DND-41 (cell line): ENCODE measurements at regions not wholly inside any gene's neighbourhood (a gene's known extent, or its start where the extent isn't known, plus 50 kb on each side); places are given as distances from the start of the nearest gene placed in this dataset.

Experiments
- ATAC-seq: fragments of 200-7000 bp; cut with Tn5 transposase; 3 replicates; pipeline ENCODE4 v1.9.1; 2021; ENCODE audit warnings: low read depth; ENCODE audit not compliant: insufficient read depth
- DNase-seq: peaks from one replicate; pipeline ENCODE4 v3.0.0-alpha.2; 2020
- H2AFZ ChIP-seq: 2 replicates; pipeline ENCODE4 v1.6.0; 2012; ENCODE audit warnings: low read depth, low read length
- H3K27ac ChIP-seq: 2 replicates; pipeline ENCODE4 v1.5.1; 2012; ENCODE audit warnings: low read length, inconsistent platforms
- H3K27me3 ChIP-seq: fragments of 200-600 bp; sonication (generic); 2 replicates; pipeline ENCODE4 v1.6.0; 2012; ENCODE audit warnings: low read length, mild to moderate bottlenecking, inconsistent platforms; ENCODE audit not compliant: insufficient read depth, poor library complexity
- H3K36me3 ChIP-seq: 2 replicates; pipeline ENCODE4 v1.5.1; 2012; ENCODE audit warnings: low read length, inconsistent platforms; ENCODE audit not compliant: insufficient read depth
- H3K4me1 ChIP-seq: 2 replicates; pipeline ENCODE4 v1.5.1; 2012; ENCODE audit warnings: mild to moderate bottlenecking, low read length; ENCODE audit not compliant: insufficient read depth
- H3K4me2 ChIP-seq: 2 replicates; pipeline ENCODE4 v1.6.0; 2012; ENCODE audit warnings: mild to moderate bottlenecking, moderate library complexity, low read length, inconsistent platforms; ENCODE audit not compliant: insufficient read depth
- H3K4me3 ChIP-seq, 2 experiments: fragments of 200-600 bp in 1 of 2; shearing (Covaris generic) in 1 of 2; 2 replicates each; pipeline ENCODE4 v1.5.1; 2012 to 2016; ENCODE audit warnings: inconsistent platforms in 2 of 2, low read length in 2 of 2, mild to moderate bottlenecking in 2 of 2, low read depth in 1 of 2, moderate library complexity in 1 of 2
- H3K79me2 ChIP-seq: 2 replicates; pipeline ENCODE4 v1.6.0; 2012; ENCODE audit warnings: low read length, inconsistent platforms; ENCODE audit not compliant: insufficient read depth
- H3K9ac ChIP-seq: 2 replicates; pipeline ENCODE4 v1.6.0; 2012; ENCODE audit warnings: low read depth, mild to moderate bottlenecking, inconsistent platforms, low read length, moderate library complexity
- H3K9me3 ChIP-seq: 2 replicates; pipeline ENCODE4 v1.5.1; 2012; ENCODE audit warnings: low read length, moderate library complexity, mild to moderate bottlenecking, inconsistent platforms; ENCODE audit not compliant: insufficient read depth, severe bottlenecking
- H4K20me1 ChIP-seq: 2 replicates; pipeline ENCODE4 v1.6.0; 2012; ENCODE audit warnings: low read length; ENCODE audit not compliant: insufficient read depth
- CTCF ChIP-seq: IDR thresholded peaks from 2 replicates; pipeline ENCODE4 v1.5.1; 2012; ENCODE audit warnings: borderline replicate concordance, low read length, moderate library complexity, mild to moderate bottlenecking; ENCODE audit not compliant: poor library complexity, severe bottlenecking; ENCODE audit errors: extremely low read depth
- EZH2 ChIP-seq: IDR thresholded peaks from 3 replicates; pipeline ENCODE4 v1.6.1; 2012; ENCODE audit warnings: borderline replicate concordance, low read depth, mild to moderate bottlenecking, moderate library complexity, low read length, inconsistent platforms; ENCODE audit not compliant: severe bottlenecking

- H3K9ac ChIP-seq = peak overlapping the region; percentile 31; the same call in 1 of the 2 replicates
- peak overlapping the region; percentile 80 for H3K27ac ChIP-seq
- ATAC-seq (peak; percentile 62), DNase-seq (peak; percentile 87)
- H3K4me3 ChIP-seq = no peak overlapping the region
- H3K79me2 ChIP-seq = no peaks in the 10 kb centered on the region
- no peaks in the 10 kb centered on the region for H3K9me3 ChIP-seq
- no peaks in the 10 kb centered on the region for H3K27me3 ChIP-seq
- no peak overlapping the region for H2AFZ ChIP-seq
- H3K36me3 ChIP-seq = no peaks in the 10 kb centered on the region
- TF ChIP-seq EZH2 = no peak
- TF ChIP-seq CTCF = no peak
- H4K20me1 ChIP-seq = no peaks in the 10 kb centered on the region
- H3K4me1 ChIP-seq = peaks cover 56% of the 10 kb centered on the region
- peak overlapping the region; percentile 36 for H3K4me2 ChIP-seq
These were observed 247.1 kb downstream of the BCOR start for GRCh38 chrX:39850630-39851152.

- H3K79me2 ChIP-seq = no peaks in the 10 kb centered on the region
- no peak overlapping the region for H2AFZ ChIP-seq
- H4K20me1 ChIP-seq = no peaks in the 10 kb centered on the region
- ATAC-seq (no peak), DNase-seq (no peak)
- H3K4me1 ChIP-seq = peaks cover 68% of the 10 kb centered on the region
- H3K27me3 ChIP-seq = no peaks in the 10 kb centered on the region
- no peak for TF ChIP-seq EZH2
- TF ChIP-seq CTCF = no peak
- H3K4me2 ChIP-seq = no peak overlapping the region
- no peaks in the 10 kb centered on the region for H3K36me3 ChIP-seq
- no peak overlapping the region for H3K9ac ChIP-seq
- peak overlapping the region; percentile 80 for H3K27ac ChIP-seq
- no peak overlapping the region for H3K4me3 ChIP-seq
- no peaks in the 10 kb centered on the region for H3K9me3 ChIP-seq
These were observed 245.9 kb downstream of the BCOR start for GRCh38 chrX:39851745-39852455.

- H2AFZ ChIP-seq = no peak overlapping the region
- H3K4me1 ChIP-seq = peaks cover 70% of the 10 kb centered on the region
- no peaks in the 10 kb centered on the region for H3K9me3 ChIP-seq
- no peak overlapping the region for H3K4me3 ChIP-seq
- no peak for DNase-seq
- no peak overlapping the region for H3K4me2 ChIP-seq
- H3K27me3 ChIP-seq = no peaks in the 10 kb centered on the region
- no peak for ATAC-seq
- no peaks in the 10 kb centered on the region for H4K20me1 ChIP-seq
- no peaks in the 10 kb centered on the region for H3K36me3 ChIP-seq
- no peak overlapping the region for H3K9ac ChIP-seq
- peak overlapping the region; percentile 54; the same call in 1 of the 2 replicates for H3K27ac ChIP-seq
- no peak for TF ChIP-seq EZH2
- no peak for TF ChIP-seq CTCF
- H3K79me2 ChIP-seq = no peaks in the 10 kb centered on the region
These were observed 245.3 kb downstream of the BCOR start for GRCh38 chrX:39852491-39852890.
